GM12874 (cell line): ENCODE measurements at regions not wholly inside any gene's neighbourhood (a gene's known extent, or its start where the extent isn't known, plus 50 kb on each side); places are given as distances from the start of the nearest gene placed in this dataset.

Source experiments
- CTCF ChIP-seq: IDR thresholded peaks from 2 replicates; pipeline ENCODE4 v1.5.1; 2011; ENCODE audit warnings: low read depth, mild to moderate bottlenecking, control low read depth, low read length, moderate library complexity; ENCODE audit not compliant: insufficient read depth

- TF ChIP-seq CTCF: no peak
Measured at GRCh38 chr12:113613414-113613813, 141.7 kb upstream of the LHX5 start.

GRCh38 chr12:113612793-113613192 lies 141.1 kb upstream of the LHX5 start:
- TF ChIP-seq CTCF: no peak

- TF ChIP-seq CTCF: no peak
Measured at GRCh38 chr12:113612076-113612728, 140.5 kb upstream of the LHX5 start.

- no peak for TF ChIP-seq CTCF
Measured at GRCh38 chr12:113611652-113612051, 140.0 kb upstream of the LHX5 start.

GRCh38 chr12:113610698-113611097 lies 139.0 kb upstream of the LHX5 start:
- TF ChIP-seq CTCF: no peak

- TF ChIP-seq CTCF: no peak
Measured at GRCh38 chr12:113609692-113610469, 138.2 kb upstream of the LHX5 start.

- TF ChIP-seq CTCF: no peak
Measured at GRCh38 chr12:113604666-113605065, 133.0 kb upstream of the LHX5 start.
